ENCODE measurements at regions not wholly inside any gene's neighbourhood (a gene's known extent, or its start where the extent isn't known, plus 50 kb on each side); places are given as distances from the start of the nearest gene placed in this dataset.

GRCh38 chrX:126448681-126449080, 103.9 kb downstream of the DCAF12L1 start:
- 0% methylated on average over 3 of the region's 3 CpGs for WGBS (ENCODE audit: missing lambda C conversion rate)
- Histone ChIP-seq H3K9me3 (no peaks in the 10 kb centered on the region), H3K4me2 (no peak overlapping the region), H3K4me1 (no peaks in the 10 kb centered on the region), H3K27ac (no peak overlapping the region), H3K4me3 (no peak overlapping the region)
- FAIRE-seq (no peak), ATAC-seq (no peak), DNase-seq (ENCODE audit: low read depth in 1 of 2, low spot score in 1 of 2) (no peak)
- CTCF ChIA-PET: no interaction called here
- POLR2A ChIA-PET: no interaction called here
- TF ChIP-seq EP300 (IDR thresholded peaks at IDR 0.05) (no peak), MAFK (IDR thresholded peaks at IDR 0.05; ENCODE audit: partially characterized antibody) (no peak)

Small RNA genes lying in the stretch of these regions (small RNA-seq; reads per million reads assigned to genes)
- 0 reads per million in 6 experiments for gene MTND4LP1
